K562 (cell line): ENCODE measurements at regions not wholly inside any gene's neighbourhood (a gene's known extent, or its start where the extent isn't known, plus 50 kb on each side); places are given as distances from the start of the nearest gene placed in this dataset.
"Not testable (repeated sequence)": the region's sequence is repeated elsewhere in the genome, so short reads cannot be mapped to it uniquely, and the experiment has no call there.

Source experiments
- FOXP4 ChIP-seq: sonication (generic); formaldehyde crosslinking; IDR thresholded peaks from 2 replicates; pipeline ENCODE4 v1.8.0; 2022; ENCODE audit warnings: mild to moderate bottlenecking, missing genetic modification reagents, borderline replicate concordance
- POLR2B ChIP-seq: fragments of 450-650 bp; IDR thresholded peaks from 2 replicates; pipeline ENCODE4 v1.6.1; 2018; ENCODE audit warnings: low read depth; ENCODE audit not compliant: partially characterized antibody

- not testable (repeated sequence) for TF ChIP-seq POLR2B; FOXP4 (CRISPR knock-in tag)
These were observed 88.6 kb downstream of the DEFB131A start for GRCh38 chr4:9532863-9533192.
